T-helper 1 cell treated with Interleukin-12 subunit alpha and Interleukin-12 subunit beta and Interleukin-4 antibody, amounts not matched to agents 30 μg/mL and 1 μg/mL, for 36 hours (primary cell): ENCODE measurements at regions not wholly inside any gene's neighbourhood (a gene's known extent, or its start where the extent isn't known, plus 50 kb on each side); places are given as distances from the start of the nearest gene placed in this dataset.

Source experiments
- H3K27ac Mint-ChIP-seq: one replicate; pipeline ENCODE4 v1.8.0; 2021; ENCODE audit warnings: mild to moderate bottlenecking, mixed read lengths
- H3K27me3 Mint-ChIP-seq: one replicate; pipeline ENCODE4 v1.8.0; 2021; ENCODE audit warnings: low read depth, mixed read lengths
- H3K36me3 Mint-ChIP-seq: one replicate; pipeline ENCODE4 v1.8.0; 2021; ENCODE audit warnings: low read depth, mixed read lengths
- H3K4me1 Mint-ChIP-seq: one replicate; pipeline ENCODE4 v1.8.0; 2021; ENCODE audit warnings: low read depth, mixed read lengths
- H3K4me3 Mint-ChIP-seq: one replicate; pipeline ENCODE4 v1.8.0; 2021; ENCODE audit warnings: mild to moderate bottlenecking, moderate library complexity, mixed read lengths
- H3K9me3 Mint-ChIP-seq: one replicate; pipeline ENCODE4 v1.8.0; 2021; ENCODE audit warnings: mixed read lengths

DNA sequence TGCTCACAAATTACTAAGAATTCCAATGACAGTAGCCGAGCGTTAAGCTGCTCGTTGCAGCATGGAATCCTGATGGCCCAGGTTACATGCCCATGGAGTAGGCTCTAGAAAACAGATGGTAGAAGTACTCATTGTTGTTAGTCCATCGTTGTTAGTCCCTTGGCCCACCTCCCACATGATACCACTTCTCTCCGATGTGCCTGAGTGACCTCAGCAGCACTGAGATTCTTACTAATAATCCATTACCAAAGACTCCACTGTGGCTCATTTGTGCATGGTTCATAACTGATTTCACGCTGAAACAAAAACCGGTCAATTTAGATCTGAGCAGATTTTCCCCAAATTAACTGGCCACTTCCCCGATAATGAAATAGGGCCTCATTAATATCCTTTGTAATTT lies 772.3 kb upstream of the CXADR start:
- no peaks in the 10 kb centered on the region for H3K36me3 Mint-ChIP-seq
- H3K27me3 Mint-ChIP-seq, result no peaks in the 10 kb centered on the region
- H3K9me3 Mint-ChIP-seq, result peaks cover 28% of the 10 kb centered on the region
- H3K4me1 Mint-ChIP-seq, result no peaks in the 10 kb centered on the region
- H3K27ac Mint-ChIP-seq, result no peak overlapping the region
- no peak overlapping the region for H3K4me3 Mint-ChIP-seq

DNA sequence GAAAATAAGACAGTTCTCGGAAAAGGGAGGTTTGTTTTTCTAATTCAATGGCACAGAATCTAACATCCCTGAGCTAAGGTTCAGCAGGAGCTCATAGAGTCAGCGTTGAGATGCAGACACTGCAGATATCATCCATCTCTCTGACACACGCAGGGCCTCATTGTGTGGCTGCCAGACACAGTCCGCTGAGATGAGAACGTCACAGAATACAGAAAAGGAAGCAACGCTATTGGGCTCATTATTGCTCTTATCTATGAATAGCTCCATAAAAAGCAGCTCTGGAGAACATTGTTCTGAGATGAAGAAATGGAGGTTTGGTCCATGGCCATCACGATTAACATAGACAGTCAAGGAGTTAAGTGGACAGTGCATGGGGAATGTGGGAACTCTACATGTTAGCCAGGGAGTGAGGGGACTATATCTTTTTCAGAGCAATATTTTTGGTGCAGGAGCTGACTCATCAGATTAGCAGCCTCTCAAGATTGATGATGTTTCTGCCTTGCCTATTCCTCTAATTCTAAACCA lies 771.6 kb upstream of the CXADR start:
- no peak overlapping the region for H3K4me3 Mint-ChIP-seq
- no peak overlapping the region for H3K27ac Mint-ChIP-seq
- no peaks in the 10 kb centered on the region for H3K4me1 Mint-ChIP-seq
- no peaks in the 10 kb centered on the region for H3K36me3 Mint-ChIP-seq
- H3K9me3 Mint-ChIP-seq, result peaks cover 24% of the 10 kb centered on the region
- H3K27me3 Mint-ChIP-seq, result no peaks in the 10 kb centered on the region

DNA sequence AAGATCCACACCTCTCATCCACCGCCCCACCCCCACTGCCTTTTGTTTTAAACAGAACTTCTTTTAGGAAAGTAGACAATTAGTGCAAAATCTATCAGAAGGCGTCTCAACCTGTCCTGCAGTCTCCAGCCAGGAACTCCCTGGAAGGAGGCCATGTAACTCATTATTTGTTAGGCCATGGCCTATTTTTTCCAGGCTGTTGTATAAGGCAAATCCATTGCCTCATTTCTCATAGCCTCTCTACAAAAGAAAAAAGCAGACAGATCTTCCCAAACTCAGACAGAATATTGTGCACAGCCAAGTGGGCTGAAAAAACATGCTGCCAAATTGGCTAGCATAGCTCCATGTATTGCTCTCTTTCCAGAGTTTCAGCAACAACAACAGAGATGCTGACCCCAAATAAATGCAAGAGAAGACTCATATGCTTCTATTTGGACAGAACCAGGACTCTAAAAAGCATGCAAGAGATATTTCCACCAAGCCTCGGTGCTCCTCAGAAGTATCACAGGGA lies 770.7 kb upstream of the CXADR start:
- H3K9me3 Mint-ChIP-seq, result peaks cover 18% of the 10 kb centered on the region
- H3K4me3 Mint-ChIP-seq, result no peak overlapping the region
- no peaks in the 10 kb centered on the region for H3K27me3 Mint-ChIP-seq
- H3K36me3 Mint-ChIP-seq, result no peaks in the 10 kb centered on the region
- H3K27ac Mint-ChIP-seq, result no peak overlapping the region
- H3K4me1 Mint-ChIP-seq, result no peaks in the 10 kb centered on the region

DNA sequence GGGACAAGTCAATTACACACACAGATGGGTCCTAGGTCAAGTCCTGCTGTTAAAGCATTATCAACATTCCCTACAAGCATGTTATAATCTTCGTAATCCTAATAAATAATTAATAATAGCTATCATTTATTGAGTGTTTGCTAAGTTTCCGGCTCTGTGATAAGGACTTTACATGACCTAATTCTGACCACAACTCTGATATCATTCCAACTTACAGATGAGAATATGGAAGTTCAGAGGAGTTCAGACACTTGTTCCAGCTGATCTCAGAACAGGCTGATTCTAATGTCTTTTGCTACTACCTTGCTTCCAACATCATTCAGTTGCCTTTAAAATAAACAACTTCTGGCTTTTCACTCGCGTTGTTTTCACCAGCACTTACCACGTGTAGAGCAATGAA lies 770.1 kb upstream of the CXADR start:
- Mint-ChIP-seq H3K27ac (no peak overlapping the region), H3K4me3 (no peak overlapping the region), H3K27me3 (no peaks in the 10 kb centered on the region), H3K9me3 (peaks cover 16% of the 10 kb centered on the region), H3K4me1 (no peaks in the 10 kb centered on the region), H3K36me3 (no peaks in the 10 kb centered on the region)

DNA sequence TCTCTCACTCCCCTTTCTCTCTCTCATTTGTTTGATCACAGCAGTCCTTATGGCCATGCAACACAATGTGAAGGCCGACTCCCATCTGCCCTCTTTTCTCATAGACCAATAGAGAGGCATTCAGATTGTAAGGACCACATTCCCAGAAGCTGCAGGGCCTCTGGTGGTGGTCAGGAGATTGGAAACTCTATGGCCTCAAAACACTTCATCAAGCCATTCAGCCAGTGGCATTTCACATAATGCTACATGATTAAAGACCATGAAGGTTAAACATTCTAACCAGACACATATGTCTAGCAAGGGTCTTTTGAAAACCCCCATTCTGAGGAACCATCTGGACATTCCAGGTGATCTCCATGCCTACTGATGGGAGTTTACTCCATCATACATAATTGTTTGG lies 769.5 kb upstream of the CXADR start:
- Mint-ChIP-seq H3K27me3 (no peaks in the 10 kb centered on the region), H3K9me3 (peaks cover 14% of the 10 kb centered on the region), H3K36me3 (no peaks in the 10 kb centered on the region), H3K4me3 (no peak overlapping the region), H3K27ac (no peak overlapping the region), H3K4me1 (no peaks in the 10 kb centered on the region)

DNA sequence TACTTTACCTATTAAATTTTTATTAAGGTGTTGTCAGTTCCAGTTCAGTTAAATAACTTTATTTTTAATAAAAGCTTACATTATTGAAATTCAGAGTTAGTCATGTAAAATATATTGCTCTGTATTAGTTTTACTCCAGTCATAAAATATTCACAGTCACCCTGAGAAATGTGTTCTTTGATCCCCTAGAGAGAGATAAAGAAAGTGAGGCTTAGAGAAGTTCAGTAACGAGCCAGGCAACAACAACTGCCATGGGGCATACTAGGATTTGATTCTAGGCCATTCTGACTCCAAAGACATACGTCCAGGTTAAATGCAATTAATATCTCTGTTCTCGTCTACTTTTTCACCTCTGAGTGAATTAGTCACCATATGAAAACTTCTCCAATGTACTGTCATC lies 761.9 kb upstream of the CXADR start:
- H3K27ac Mint-ChIP-seq, result no peak overlapping the region
- no peak overlapping the region for H3K4me3 Mint-ChIP-seq
- no peaks in the 10 kb centered on the region for H3K27me3 Mint-ChIP-seq
- H3K9me3 Mint-ChIP-seq, result peaks cover 17% of the 10 kb centered on the region
- H3K36me3 Mint-ChIP-seq, result no peaks in the 10 kb centered on the region
- no peaks in the 10 kb centered on the region for H3K4me1 Mint-ChIP-seq

DNA sequence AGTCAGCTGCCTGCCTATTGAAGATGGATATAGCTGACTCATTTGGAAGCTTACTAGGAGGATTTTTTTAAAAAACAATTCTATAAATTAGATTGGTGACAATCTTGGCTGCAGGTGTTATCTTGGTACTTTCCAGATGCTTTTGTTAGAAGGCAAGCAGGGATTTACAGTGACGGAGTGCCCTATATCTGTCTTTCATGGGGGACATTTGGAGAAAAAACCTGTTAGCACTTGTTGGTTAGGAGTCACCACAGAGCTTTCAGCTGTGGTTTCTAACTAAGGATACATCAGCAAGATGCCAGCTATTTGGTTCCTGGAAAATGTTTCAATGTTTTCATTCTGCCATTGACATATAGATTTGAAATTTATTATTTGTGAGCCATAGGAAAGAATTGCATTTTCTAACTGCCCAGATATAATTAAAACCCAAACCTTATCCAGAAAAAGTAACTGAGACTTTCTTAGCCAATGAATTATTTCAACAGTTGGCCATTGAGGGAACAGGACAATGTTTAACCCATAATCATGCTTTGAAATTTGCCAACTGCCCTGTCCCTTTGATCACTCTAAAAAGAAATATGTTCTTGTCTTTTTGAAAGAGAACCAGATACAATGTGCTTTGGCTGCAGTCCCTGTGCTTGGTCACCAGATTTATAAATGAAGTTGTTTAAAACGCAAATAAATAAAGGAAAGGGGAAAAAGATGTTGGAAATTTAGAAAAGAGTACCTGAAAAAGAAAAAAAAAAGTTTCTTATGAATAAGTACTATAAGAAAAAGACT lies 761.0 kb upstream of the CXADR start:
- Mint-ChIP-seq H3K4me1 (no peaks in the 10 kb centered on the region), H3K4me3 (no peak overlapping the region), H3K9me3 (peaks cover 24% of the 10 kb centered on the region), H3K36me3 (no peaks in the 10 kb centered on the region), H3K27me3 (no peaks in the 10 kb centered on the region), H3K27ac (no peak overlapping the region)

DNA sequence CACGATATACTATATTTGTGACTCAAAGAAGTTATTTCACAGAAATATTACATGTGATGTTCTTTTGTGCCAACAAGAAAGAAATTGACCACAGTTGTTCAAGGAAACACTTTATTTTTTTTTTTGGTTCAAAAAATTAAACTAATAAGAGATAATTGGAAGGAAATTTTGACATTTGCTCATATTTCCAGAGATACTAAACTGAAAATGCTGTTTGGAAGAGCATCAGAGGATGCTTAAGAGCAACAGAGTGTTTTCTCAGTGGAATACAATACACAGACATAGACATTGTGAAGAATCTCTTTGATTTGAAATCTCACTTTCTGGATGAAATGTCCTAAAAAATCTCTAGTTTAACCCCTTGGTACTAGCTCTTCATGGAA lies 760.4 kb upstream of the CXADR start:
- peaks cover 26% of the 10 kb centered on the region for H3K9me3 Mint-ChIP-seq
- no peaks in the 10 kb centered on the region for H3K36me3 Mint-ChIP-seq
- no peaks in the 10 kb centered on the region for H3K27me3 Mint-ChIP-seq
- H3K4me3 Mint-ChIP-seq, result no peak overlapping the region
- no peaks in the 10 kb centered on the region for H3K4me1 Mint-ChIP-seq
- H3K27ac Mint-ChIP-seq, result no peak overlapping the region

DNA sequence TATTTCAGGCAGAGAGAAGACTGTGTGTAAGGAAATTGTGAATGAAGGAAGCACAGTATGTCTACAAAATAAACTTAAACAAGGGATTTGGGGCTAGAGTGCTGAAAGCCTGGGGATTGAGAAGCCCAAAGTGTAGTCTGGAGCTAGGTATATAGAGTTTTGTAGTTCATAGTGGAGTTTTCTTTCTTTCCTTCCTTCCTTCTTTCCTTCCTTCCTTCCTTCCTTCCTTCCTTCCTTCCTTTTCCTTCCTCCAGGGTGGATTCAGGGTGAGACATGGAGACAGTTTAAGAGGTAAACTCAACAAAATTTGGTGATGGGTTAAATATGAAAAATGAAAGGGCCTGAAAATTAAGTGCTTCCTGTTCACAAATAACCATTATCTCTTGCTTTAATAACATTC lies 757.8 kb upstream of the CXADR start:
- H3K27me3 Mint-ChIP-seq, result no peaks in the 10 kb centered on the region
- no peaks in the 10 kb centered on the region for H3K36me3 Mint-ChIP-seq
- H3K4me1 Mint-ChIP-seq, result no peaks in the 10 kb centered on the region
- H3K9me3 Mint-ChIP-seq, result peaks cover 18% of the 10 kb centered on the region
- no peak overlapping the region for H3K4me3 Mint-ChIP-seq
- H3K27ac Mint-ChIP-seq, result no peak overlapping the region

DNA sequence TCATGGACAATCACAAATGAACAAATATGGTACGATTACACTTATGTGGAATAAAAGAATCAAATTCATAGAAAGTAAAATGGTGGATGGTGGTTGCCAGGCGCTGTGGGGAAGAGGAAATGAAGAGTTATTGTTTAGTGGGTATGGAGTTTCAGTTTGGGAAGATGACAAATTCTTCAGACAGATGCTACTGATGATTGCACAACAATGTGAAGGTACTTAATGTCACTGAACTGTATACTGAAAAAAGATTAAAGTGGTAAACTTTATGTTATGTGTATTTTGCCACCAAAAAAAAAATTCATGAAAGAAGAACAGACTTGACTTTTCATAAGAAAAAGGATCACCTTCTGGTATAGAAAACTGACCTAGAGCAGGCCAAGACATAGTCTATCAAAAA lies 745.6 kb upstream of the CXADR start:
- Mint-ChIP-seq H3K4me3 (no peak overlapping the region), H3K27ac (no peak overlapping the region)

DNA sequence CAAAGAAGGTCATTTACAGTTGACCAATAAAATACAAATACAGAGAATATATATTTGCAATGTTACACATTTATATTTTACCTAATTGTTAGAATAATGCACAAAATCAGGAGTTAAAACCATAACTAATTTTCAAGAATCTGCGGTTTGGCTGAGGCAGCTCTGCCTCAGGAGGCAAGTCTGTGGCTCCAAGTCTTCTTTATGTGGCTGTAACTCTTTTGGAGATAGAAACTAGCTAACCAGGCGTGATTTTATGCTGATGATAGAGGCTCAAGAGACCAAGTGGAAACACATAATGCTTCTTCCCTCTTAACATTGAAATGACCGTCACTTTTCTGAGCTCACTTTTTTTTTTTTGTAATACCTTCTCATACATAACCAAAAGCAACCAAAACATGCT lies 744.7 kb upstream of the CXADR start:
- peaks cover 25% of the 10 kb centered on the region for H3K9me3 Mint-ChIP-seq
- H3K4me1 Mint-ChIP-seq, result no peaks in the 10 kb centered on the region
- no peaks in the 10 kb centered on the region for H3K36me3 Mint-ChIP-seq
- no peak overlapping the region for H3K4me3 Mint-ChIP-seq
- no peaks in the 10 kb centered on the region for H3K27me3 Mint-ChIP-seq
- no peak overlapping the region for H3K27ac Mint-ChIP-seq

More for the DNA sequence above, 745.6 kb upstream of the CXADR start:
- Mint-ChIP-seq H3K9me3 (peaks cover 19% of the 10 kb centered on the region), H3K36me3 (no peaks in the 10 kb centered on the region), H3K27me3 (no peaks in the 10 kb centered on the region), H3K4me1 (no peaks in the 10 kb centered on the region)

DNA sequence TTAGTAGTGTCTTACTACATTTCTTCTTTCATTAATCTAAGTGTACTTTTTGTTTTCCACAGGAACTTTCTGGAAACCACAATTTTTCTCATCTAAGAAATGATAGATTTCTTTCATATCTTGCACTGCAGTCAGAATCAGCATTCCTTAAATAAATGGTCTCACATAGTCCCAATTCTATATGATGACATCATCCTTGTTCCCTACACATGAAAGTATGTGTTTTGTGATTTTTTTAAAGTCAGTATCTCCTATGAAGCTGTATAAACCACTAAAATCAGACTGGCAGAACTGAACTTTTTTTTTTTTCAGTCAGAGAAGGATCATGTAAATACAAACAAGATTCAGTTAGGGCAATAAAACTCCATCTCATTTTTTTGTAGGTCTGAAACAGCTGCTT lies 742.6 kb upstream of the CXADR start:
- Mint-ChIP-seq H3K9me3 (peaks cover 27% of the 10 kb centered on the region), H3K36me3 (no peaks in the 10 kb centered on the region), H3K4me3 (no peak overlapping the region), H3K27me3 (no peaks in the 10 kb centered on the region), H3K4me1 (no peaks in the 10 kb centered on the region), H3K27ac (no peak overlapping the region)

DNA sequence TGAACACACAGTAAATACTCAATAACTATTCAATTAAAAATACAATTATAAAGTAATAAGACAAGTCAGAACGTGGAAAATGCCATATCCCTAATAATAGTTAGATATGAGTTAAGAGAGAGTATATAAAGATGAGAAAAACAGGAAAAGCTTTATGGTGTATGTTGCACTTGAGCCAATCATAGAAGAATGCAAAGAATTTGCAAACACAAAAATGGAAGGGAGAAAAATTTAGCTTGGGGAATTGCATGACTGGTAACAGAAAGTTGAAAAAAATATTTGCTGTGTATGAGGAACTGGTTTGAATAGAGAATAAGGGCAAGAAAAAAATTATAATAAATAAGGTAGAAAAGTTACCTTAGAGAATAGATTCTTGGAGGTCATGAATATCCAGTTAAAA lies 739.6 kb upstream of the CXADR start:
- Mint-ChIP-seq H3K9me3 (peaks cover 17% of the 10 kb centered on the region), H3K4me1 (no peaks in the 10 kb centered on the region), H3K27me3 (no peaks in the 10 kb centered on the region), H3K4me3 (no peak overlapping the region), H3K36me3 (no peaks in the 10 kb centered on the region), H3K27ac (no peak overlapping the region)

DNA sequence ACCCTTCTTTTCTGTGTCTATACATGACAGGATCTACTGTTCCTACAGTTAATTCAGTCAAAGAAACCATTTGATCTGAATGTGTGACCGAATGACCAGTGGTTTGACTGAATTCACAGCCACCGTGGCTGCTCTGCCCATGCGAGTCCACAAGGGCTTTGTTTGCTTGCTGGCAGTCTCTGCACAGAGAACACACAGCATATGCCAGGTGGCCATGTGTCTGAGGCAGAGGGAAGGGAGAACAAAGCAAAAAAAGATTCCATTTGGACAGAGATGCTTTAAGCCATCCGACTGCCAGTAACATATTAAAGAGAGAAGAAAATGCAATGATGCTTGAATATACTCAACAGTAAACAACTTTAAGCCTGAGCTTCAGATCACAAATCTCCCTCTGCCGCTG lies 737.8 kb upstream of the CXADR start:
- H3K27me3 Mint-ChIP-seq, result no peaks in the 10 kb centered on the region
- no peak overlapping the region for H3K27ac Mint-ChIP-seq
- H3K9me3 Mint-ChIP-seq, result peaks cover 22% of the 10 kb centered on the region
- no peaks in the 10 kb centered on the region for H3K36me3 Mint-ChIP-seq
- no peak overlapping the region for H3K4me3 Mint-ChIP-seq
- H3K4me1 Mint-ChIP-seq, result no peaks in the 10 kb centered on the region

DNA sequence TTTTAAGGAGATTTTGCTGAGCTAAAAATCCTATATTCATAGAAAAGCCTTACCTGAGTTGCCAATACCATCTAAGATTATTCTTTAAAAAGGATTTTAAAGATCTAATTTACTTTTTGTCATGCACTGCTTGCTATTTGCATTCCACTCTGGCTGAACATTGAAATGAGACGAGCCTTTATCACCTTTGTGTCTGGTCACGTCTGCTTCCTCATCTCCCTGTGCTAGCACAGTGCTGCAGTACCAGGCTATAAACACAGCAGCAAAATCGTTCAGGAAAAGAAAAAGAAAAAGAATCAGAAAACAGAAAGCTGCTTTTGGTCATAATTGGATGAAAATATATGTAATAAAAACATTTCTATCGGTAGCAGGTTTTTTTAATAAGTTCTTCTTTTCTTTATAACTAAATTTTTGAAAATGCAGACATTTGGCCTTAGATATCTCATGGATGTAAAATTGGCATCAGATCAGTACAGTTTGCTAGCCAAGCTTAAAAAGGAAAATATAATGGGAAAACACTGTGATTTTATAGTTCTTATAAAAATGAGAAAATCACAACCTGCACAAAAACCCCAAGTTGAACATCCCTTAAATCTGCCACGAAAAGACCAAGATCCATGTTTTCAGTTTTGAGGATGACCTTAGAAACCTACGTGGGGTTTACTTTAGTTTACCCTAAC lies 735.7 kb upstream of the CXADR start:
- Mint-ChIP-seq H3K36me3 (no peaks in the 10 kb centered on the region), H3K27me3 (no peaks in the 10 kb centered on the region), H3K4me1 (no peaks in the 10 kb centered on the region), H3K9me3 (peaks cover 27% of the 10 kb centered on the region), H3K4me3 (no peak overlapping the region), H3K27ac (no peak overlapping the region)
